IMR-90 (cell line): ENCODE measurements at regions not wholly inside any gene's neighbourhood (a gene's known extent, or its start where the extent isn't known, plus 50 kb on each side); places are given as distances from the start of the nearest gene placed in this dataset.

Experiments
- ATAC-seq: fragments of 200-7000 bp; cut with Tn5 transposase; 2 replicates; pipeline ENCODE4 v1.9.1; 2020; ENCODE audit warnings: low read depth, mild to moderate bottlenecking, moderate library complexity
- BruUV-seq: library from RNA; stranded (reverse); fragments of 400-500 nt; replicated peaks from 2 replicates; lab custom pipeline; 2021; lab: Mats Ljungman, UMichigan
- CTCF ChIA-PET: fragments of 300-600 bp; formaldehyde crosslinking; extraction: SDS; loops from one replicate; lab custom pipeline; 2021; ENCODE audit warnings: antibody characterized with exemption; lab: Yijun Ruan, JAX
- POLR2A ChIA-PET: fragments of 300-600 bp; sonication (Branson Sonifier 250); formaldehyde crosslinking; loops from one replicate; lab custom pipeline; 2022; ENCODE audit warnings: antibody characterized with exemption; ENCODE audit not compliant: unreplicated experiment; lab: Charles Lee
- DNase-seq: peaks from one replicate; pipeline ENCODE4 v3.0.0; 2013
- H2AFZ ChIP-seq: replicated peaks from 2 replicates; pipeline ENCODE3; 2013; ENCODE audit warnings: low read length, mild to moderate bottlenecking; ENCODE audit not compliant: poor library complexity
- H2AK5ac ChIP-seq: 2 replicates; pipeline ENCODE4 v1.6.1; 2013; ENCODE audit warnings: low read depth, low read length, inconsistent platforms
- H2AK9ac ChIP-seq: replicated peaks from 2 replicates; pipeline ENCODE3; 2013; ENCODE audit warnings: mild to moderate bottlenecking, low read depth, low read length, moderate library complexity; ENCODE audit not compliant: poor library complexity
- H2BK120ac ChIP-seq: 2 replicates; pipeline ENCODE4 v1.6.1; 2013; ENCODE audit warnings: low read depth, low read length, inconsistent platforms
- H2BK15ac ChIP-seq: 3 replicates; pipeline ENCODE4 v1.6.1; 2013; ENCODE audit warnings: low read depth, low read length, inconsistent platforms
- H2BK20ac ChIP-seq: 2 replicates; pipeline ENCODE4 v1.6.1; 2013; ENCODE audit warnings: low read depth, mild to moderate bottlenecking, inconsistent platforms, low read length, moderate library complexity
- H2BK5ac ChIP-seq: 2 replicates; pipeline ENCODE4 v1.6.1; 2013; ENCODE audit warnings: mild to moderate bottlenecking, low read depth, low read length, inconsistent platforms; ENCODE audit not compliant: poor library complexity, severe bottlenecking
- H3K14ac ChIP-seq: replicated peaks from 2 replicates; pipeline ENCODE4 v1.6.1; 2013; ENCODE audit warnings: low read depth, low read length, inconsistent platforms
- H3K18ac ChIP-seq: 2 replicates; pipeline ENCODE4 v1.6.1; 2013; ENCODE audit warnings: low read depth, low read length, control low read depth
- H3K23ac ChIP-seq: 2 replicates; pipeline ENCODE4 v1.6.1; 2013; ENCODE audit warnings: low read depth, low read length, inconsistent platforms
- H3K27ac ChIP-seq: 2 replicates; pipeline ENCODE4 v1.5.1; 2013; ENCODE audit warnings: mild to moderate bottlenecking, control low read depth, low read length; ENCODE audit not compliant: insufficient read depth
- H3K27me3 ChIP-seq: 2 replicates; pipeline ENCODE4 v1.6.1; 2013; ENCODE audit warnings: low read length; ENCODE audit not compliant: control insufficient read depth, insufficient read depth
- H3K36me3 ChIP-seq: 2 replicates; pipeline ENCODE4 v1.6.1; 2013; ENCODE audit warnings: low read length, mixed read lengths; ENCODE audit not compliant: control insufficient read depth, insufficient read depth
- H3K4ac ChIP-seq: 2 replicates; pipeline ENCODE4 v1.6.1; 2013; ENCODE audit warnings: low read depth, low read length, inconsistent platforms
- H3K4me1 ChIP-seq: 2 replicates; pipeline ENCODE4 v1.6.1; 2013; ENCODE audit warnings: low read length, mixed read lengths; ENCODE audit not compliant: control insufficient read depth, insufficient read depth
- H3K4me2 ChIP-seq: 2 replicates; pipeline ENCODE4 v1.6.1; 2013; ENCODE audit warnings: low read depth, mild to moderate bottlenecking, control low read depth, low read length, moderate library complexity
- H3K4me3 ChIP-seq: 2 replicates; pipeline ENCODE4 v1.5.1; 2013; ENCODE audit warnings: low read depth, mild to moderate bottlenecking, control low read depth, low read length, moderate library complexity; ENCODE audit not compliant: insufficient read depth
- H3K56ac ChIP-seq: 2 replicates; pipeline ENCODE4 v1.6.1; 2013; ENCODE audit warnings: low read length, inconsistent platforms; ENCODE audit not compliant: insufficient read depth; ENCODE audit errors: extremely low read depth
- H3K79me1 ChIP-seq, 2 experiments: 2 replicates each; pipeline ENCODE4 v1.6.1; 2013; ENCODE audit warnings: low read length in 2 of 2, inconsistent platforms in 1 of 2, low read depth in 1 of 2
- H3K9ac ChIP-seq: 2 replicates; pipeline ENCODE4 v1.6.1; 2013; ENCODE audit warnings: low read depth, low read length, control low read depth
- H3K9me1 ChIP-seq: 2 replicates; pipeline ENCODE4 v1.6.1; 2013; ENCODE audit warnings: low read length, inconsistent platforms; ENCODE audit not compliant: insufficient read depth
- H3K9me3 ChIP-seq: 2 replicates; pipeline ENCODE4 v1.6.1; 2013; ENCODE audit warnings: low read length; ENCODE audit not compliant: control insufficient read depth, insufficient read depth
- H4K20me1 ChIP-seq: 2 replicates; pipeline ENCODE4 v1.6.1; 2013; ENCODE audit warnings: low read length, inconsistent platforms; ENCODE audit not compliant: insufficient read depth
- H4K5ac ChIP-seq: 2 replicates; pipeline ENCODE4 v1.6.1; 2013; ENCODE audit warnings: mild to moderate bottlenecking, low read depth, low read length, control low read depth
- H4K8ac ChIP-seq, 2 experiments: 2 replicates each; pipeline ENCODE4 v1.6.1; 2013; ENCODE audit warnings: low read depth in 2 of 2, low read length in 2 of 2, control low read depth in 1 of 2, inconsistent platforms in 1 of 2
- H4K91ac ChIP-seq: 2 replicates; pipeline ENCODE4 v1.6.1; 2013; ENCODE audit warnings: low read depth, low read length, inconsistent platforms; ENCODE audit not compliant: insufficient read depth
- CHD1 ChIP-seq: IDR thresholded peaks from 2 replicates; pipeline ENCODE4 v1.6.1; 2012; ENCODE audit warnings: low read depth, low read length, improper control_type of control experiment
- MAFK ChIP-seq: IDR thresholded peaks from 2 replicates; pipeline ENCODE4 v1.6.1; 2012; ENCODE audit warnings: low read depth, low read length, improper control_type of control experiment
- MAZ ChIP-seq: IDR thresholded peaks from 2 replicates; pipeline ENCODE4 v1.6.1; 2012; ENCODE audit warnings: low read depth, mild to moderate bottlenecking, low read length, improper control_type of control experiment, moderate library complexity, borderline replicate concordance
- NFE2L2 ChIP-seq: fragments of 150-350 bp; IDR thresholded peaks from 2 replicates; pipeline ENCODE4 v1.6.1; 2016; ENCODE audit warnings: low read depth, mild to moderate bottlenecking, low read length
- RAD21 ChIP-seq: IDR thresholded peaks from 2 replicates; pipeline ENCODE4 v1.6.1; 2012; ENCODE audit warnings: low read length, improper control_type of control experiment
- SMC3 ChIP-seq: fragments of 150-350 bp; IDR thresholded peaks from 2 replicates; pipeline ENCODE4 v1.6.1; 2016; ENCODE audit warnings: low read depth, mild to moderate bottlenecking, antibody characterized with exemption, low read length, moderate library complexity
- WGBS, 2 experiments: methylation state at CpG; one replicate each; pipeline versions ENCODE4 v1.1.5 to v1.1.7; 2013; ENCODE audit warnings: missing lambda C conversion rate in 2 of 2; ENCODE audit not compliant: insufficient read length in 1 of 2; ENCODE audit errors: extremely low coverage in 2 of 2; 5-methylcytosine and 5-hydroxymethylcytosine counted together
- dilution Hi-C: fragments of 300-500 bp; cut with HindIII; formaldehyde crosslinking; loops from one replicate; pipeline ENCODE4 v1.14.3; 2018; ENCODE audit warnings: low sequenced_read_pairs; ENCODE audit not compliant: unreplicated experiment
- in situ Hi-C: fragments of 300-500 bp; cut with MboI; formaldehyde crosslinking; loops from 3 replicates; pipeline ENCODE4 v1.14.3; 2019; ENCODE audit warnings: low sequenced_read_pairs, inconsistent platforms, mixed read lengths
- intact Hi-C: fragments of 100-400 bp; cut with micrococcal nuclease; formaldehyde crosslinking; loops from 2 replicates; pipeline ENCODE4 v1.10.0; 2022
- TF ChIP-seq, protein P1 (sequence below): fragments of 150-350 bp; IDR thresholded peaks from 2 replicates; pipeline ENCODE4 v1.6.1; 2017; ENCODE audit warnings: mild to moderate bottlenecking, antibody characterized with exemption, low read length, low read depth

DNA sequence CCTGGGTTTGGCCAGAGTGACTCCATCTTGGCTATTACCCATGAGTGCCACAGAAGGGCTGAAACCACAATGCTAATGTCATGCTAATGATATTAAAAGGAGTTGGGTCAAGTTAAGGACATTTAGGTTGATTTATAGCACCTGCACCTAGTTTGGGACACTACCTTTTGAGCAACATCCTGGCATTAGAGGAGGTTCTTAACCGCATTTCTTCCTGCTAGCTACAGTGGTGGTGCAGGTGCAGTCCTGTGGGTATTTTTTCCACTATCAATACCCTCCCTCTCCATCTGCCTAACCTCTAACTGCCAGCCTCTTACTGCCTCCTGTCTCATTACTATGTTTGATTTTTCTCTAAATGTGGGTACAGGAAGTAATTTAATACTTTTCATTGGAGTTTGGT is 1276.1 kb downstream of the FSTL5 start:
- Histone ChIP-seq H3K23ac (no peak overlapping the region), H3K18ac (no peak overlapping the region), H4K8ac (no peak overlapping the region), H3K4me1 (no peaks in the 10 kb centered on the region), H3K4me2 (no peak overlapping the region), H3K27ac (no peak overlapping the region), H2BK5ac (no peak overlapping the region), H2BK20ac (no peak overlapping the region), H2AK9ac (no peak overlapping the region), H3K27me3 (no peaks in the 10 kb centered on the region), H3K9ac (no peak overlapping the region), H4K20me1 (no peaks in the 10 kb centered on the region), H3K79me1 (no peaks in the 10 kb centered on the region), H3K36me3 (no peaks in the 10 kb centered on the region), H2BK120ac (no peak overlapping the region), H3K14ac (no peak overlapping the region), H2AK5ac (no peak overlapping the region), H3K4me3 (no peak overlapping the region), H4K5ac (no peak overlapping the region), H3K4ac (no peak overlapping the region), H2AFZ (no peak overlapping the region), H2BK15ac (no peak overlapping the region), H3K56ac (no peak overlapping the region), H3K9me1 (no peaks in the 10 kb centered on the region), H4K91ac (no peak overlapping the region), H3K9me3 (peaks cover 6% of the 10 kb centered on the region; the same call in 1 of the 2 replicates)
- dilution Hi-C loops, result no loop called here
- intact Hi-C loops, result no loop called here
- BruUV-seq, result no TSS peak
- WGBS, 2 experiments, result no CpG with 5 or more reads among the region's 1 CpG
- DNase-seq (no peak), ATAC-seq (no peak)
- ChIA-PET CTCF (no interaction called here), POLR2A (no interaction called here)
- in situ Hi-C loops, result no loop called here
- TF ChIP-seq RAD21 (no peak), NFE2L2 (no peak), CHD1 (no peak), SMC3 (no peak), MAFK (no peak), MAZ (no peak)
- TF ChIP-seq, protein P1, sequence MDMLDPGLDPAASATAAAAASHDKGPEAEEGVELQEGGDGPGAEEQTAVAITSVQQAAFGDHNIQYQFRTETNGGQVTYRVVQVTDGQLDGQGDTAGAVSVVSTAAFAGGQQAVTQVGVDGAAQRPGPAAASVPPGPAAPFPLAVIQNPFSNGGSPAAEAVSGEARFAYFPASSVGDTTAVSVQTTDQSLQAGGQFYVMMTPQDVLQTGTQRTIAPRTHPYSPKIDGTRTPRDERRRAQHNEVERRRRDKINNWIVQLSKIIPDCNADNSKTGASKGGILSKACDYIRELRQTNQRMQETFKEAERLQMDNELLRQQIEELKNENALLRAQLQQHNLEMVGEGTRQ, result no peak
